ENCODE measurements at regions not wholly inside any gene's neighbourhood (a gene's known extent, or its start where the extent isn't known, plus 50 kb on each side); places are given as distances from the start of the nearest gene placed in this dataset.
"Not testable (repeated sequence)": the region's sequence is repeated elsewhere in the genome, so short reads cannot be mapped to it uniquely, and the experiment has no call there.

DNA sequence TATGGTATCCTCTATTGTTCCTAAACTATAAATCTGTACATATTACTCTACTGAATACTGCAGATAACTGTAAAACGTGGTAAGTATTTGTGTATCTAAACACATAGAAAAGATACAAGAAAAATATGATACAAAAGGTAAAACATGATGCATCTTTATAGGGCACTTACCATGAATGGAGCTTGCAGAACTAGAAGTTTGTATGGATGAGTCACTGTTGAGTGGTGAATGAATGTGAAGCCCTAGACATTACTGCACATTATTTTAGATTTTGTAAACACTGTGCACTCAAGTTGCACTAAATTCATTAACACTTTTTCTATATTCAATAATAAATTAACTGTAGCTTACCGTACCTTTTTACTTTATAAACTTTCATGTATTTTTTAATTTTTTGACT lies 357.5 kb downstream of the ZWINT start:
- Histone ChIP-seq H3K36me3 (no peaks in the 10 kb centered on the region), H3K4me3 (no peak overlapping the region), H3K4me1 (no peaks in the 10 kb centered on the region), H3K27me3 (no peaks in the 10 kb centered on the region), H3K27ac (replicated peaks in 1 of 4) (no peak overlapping the region), H3K9me3 (no peaks in the 10 kb centered on the region)
- TF ChIP-seq POLR2AphosphoS5 (IDR thresholded peaks at IDR 0.05), result no peak
- TF ChIP-seq EP300 (IDR thresholded peaks at IDR 0.05), result no peak
- TF ChIP-seq POLR2A (IDR thresholded peaks at IDR 0.05; ENCODE audit: low read depth), result no peak
- intact Hi-C loops (cut with DNase I), result no loop called here
- WGBS, result 77% methylated on average over 2 of the region's 2 CpGs
- DNase-seq (ENCODE audit: extremely low spot score), result no peak

DNA sequence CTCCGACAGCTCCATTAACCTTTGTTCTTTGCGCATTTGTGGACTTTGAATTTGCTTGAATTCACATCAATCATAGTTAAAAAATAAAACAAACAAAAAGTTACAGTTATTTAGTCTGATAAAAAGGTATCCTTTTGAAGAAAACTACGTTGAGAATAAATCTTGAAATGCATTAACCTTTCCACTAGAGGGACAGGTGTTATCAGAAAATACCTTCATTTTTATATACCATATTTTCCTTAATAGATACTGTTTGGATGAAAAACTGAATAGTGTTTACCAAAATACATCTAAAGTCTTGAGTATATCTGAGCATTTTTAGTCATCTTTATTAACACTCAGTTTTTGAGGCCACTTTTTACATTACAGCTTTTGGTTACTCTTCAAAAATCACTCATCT lies 371.9 kb downstream of the ZWINT start:
- Histone ChIP-seq H3K36me3 (no peaks in the 10 kb centered on the region), H3K9me3 (no peaks in the 10 kb centered on the region), H3K27me3 (no peaks in the 10 kb centered on the region), H3K27ac (replicated peaks in 1 of 4) (no peak overlapping the region), H3K4me3 (no peak overlapping the region), H3K4me1 (no peaks in the 10 kb centered on the region)
- TF ChIP-seq, protein P1, sequence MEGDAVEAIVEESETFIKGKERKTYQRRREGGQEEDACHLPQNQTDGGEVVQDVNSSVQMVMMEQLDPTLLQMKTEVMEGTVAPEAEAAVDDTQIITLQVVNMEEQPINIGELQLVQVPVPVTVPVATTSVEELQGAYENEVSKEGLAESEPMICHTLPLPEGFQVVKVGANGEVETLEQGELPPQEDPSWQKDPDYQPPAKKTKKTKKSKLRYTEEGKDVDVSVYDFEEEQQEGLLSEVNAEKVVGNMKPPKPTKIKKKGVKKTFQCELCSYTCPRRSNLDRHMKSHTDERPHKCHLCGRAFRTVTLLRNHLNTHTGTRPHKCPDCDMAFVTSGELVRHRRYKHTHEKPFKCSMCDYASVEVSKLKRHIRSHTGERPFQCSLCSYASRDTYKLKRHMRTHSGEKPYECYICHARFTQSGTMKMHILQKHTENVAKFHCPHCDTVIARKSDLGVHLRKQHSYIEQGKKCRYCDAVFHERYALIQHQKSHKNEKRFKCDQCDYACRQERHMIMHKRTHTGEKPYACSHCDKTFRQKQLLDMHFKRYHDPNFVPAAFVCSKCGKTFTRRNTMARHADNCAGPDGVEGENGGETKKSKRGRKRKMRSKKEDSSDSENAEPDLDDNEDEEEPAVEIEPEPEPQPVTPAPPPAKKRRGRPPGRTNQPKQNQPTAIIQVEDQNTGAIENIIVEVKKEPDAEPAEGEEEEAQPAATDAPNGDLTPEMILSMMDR (IDR thresholded peaks at IDR 0.05), result no peak
- TF ChIP-seq EP300 (IDR thresholded peaks at IDR 0.05) (no peak), POLR2AphosphoS5 (IDR thresholded peaks at IDR 0.05) (no peak), POLR2A (IDR thresholded peaks at IDR 0.05; ENCODE audit: low read depth) (no peak)
- intact Hi-C loops (cut with DNase I), result no loop called here
- 46% methylated on average over 3 of the region's 3 CpGs for WGBS
- no peak for DNase-seq (ENCODE audit: extremely low spot score)

DNA sequence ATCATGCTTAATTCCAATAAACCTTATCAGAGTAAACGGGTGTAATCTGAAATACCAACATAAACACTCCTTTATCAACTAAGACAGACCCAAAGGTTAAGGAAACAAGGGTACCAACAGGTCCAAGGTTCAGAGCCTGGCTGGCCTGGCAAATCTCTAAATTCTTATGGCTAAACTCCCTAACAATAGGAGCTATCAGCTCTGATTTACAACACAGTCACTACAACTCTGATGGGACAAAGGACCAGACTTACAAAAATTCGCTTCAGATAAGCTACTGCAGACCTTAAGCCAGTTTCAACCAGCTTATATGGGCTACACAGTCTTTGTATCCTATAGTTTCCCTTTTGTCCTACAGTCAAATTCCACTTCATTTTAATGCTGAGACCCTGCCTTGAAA lies 381.9 kb downstream of the ZWINT start:
- H3K9me3 ChIP-seq, result no peaks in the 10 kb centered on the region
- H3K27ac ChIP-seq (replicated peaks in 1 of 4), result no peak overlapping the region
- intact Hi-C loops (cut with DNase I), result no loop called here
- TF ChIP-seq POLR2AphosphoS5 (IDR thresholded peaks at IDR 0.05) (no peak), POLR2A (IDR thresholded peaks at IDR 0.05; ENCODE audit: low read depth) (no peak), EP300 (IDR thresholded peaks at IDR 0.05) (no peak)
- TF ChIP-seq, protein P1 (IDR thresholded peaks at IDR 0.05), result no peak
- no peak overlapping the region for H3K4me3 ChIP-seq
- H3K27me3 ChIP-seq, result no peaks in the 10 kb centered on the region
- H3K4me1 ChIP-seq, result no peaks in the 10 kb centered on the region
- WGBS, result 44% methylated on average over 2 of the region's 2 CpGs
- no peaks in the 10 kb centered on the region for H3K36me3 ChIP-seq
- no peak for DNase-seq (ENCODE audit: extremely low spot score)

DNA sequence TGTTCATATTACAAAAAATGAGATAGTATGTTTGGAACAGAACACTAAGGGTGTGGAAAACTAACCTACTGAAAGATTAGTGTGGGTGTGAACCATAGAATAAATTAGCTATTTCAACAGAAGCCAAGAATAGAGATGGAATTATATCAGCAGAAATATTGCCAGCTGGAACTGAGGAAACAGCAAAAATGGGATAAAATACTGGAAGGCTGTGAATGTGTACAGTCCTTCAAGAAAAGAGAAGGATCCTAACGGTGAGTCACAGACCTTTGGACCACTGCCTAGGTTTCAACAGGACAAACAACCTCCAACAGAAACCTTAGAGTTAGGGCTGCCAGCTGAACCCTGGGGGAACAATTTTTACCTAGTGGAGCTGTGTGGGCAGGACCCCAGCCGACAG lies 395.0 kb downstream of the ZWINT start:
- H3K4me3 ChIP-seq, result no peak overlapping the region
- no peaks in the 10 kb centered on the region for H3K27me3 ChIP-seq
- no peak overlapping the region for H3K27ac ChIP-seq (replicated peaks in 1 of 4)
- no peak for DNase-seq (ENCODE audit: extremely low spot score)
- H3K36me3 ChIP-seq, result no peaks in the 10 kb centered on the region
- no peaks in the 10 kb centered on the region for H3K9me3 ChIP-seq
- WGBS, result 51% methylated on average over 2 of the region's 2 CpGs
- no peaks in the 10 kb centered on the region for H3K4me1 ChIP-seq
- intact Hi-C loops (cut with DNase I), result no loop called here
- no peak for TF ChIP-seq POLR2A (IDR thresholded peaks at IDR 0.05; ENCODE audit: low read depth)

DNA sequence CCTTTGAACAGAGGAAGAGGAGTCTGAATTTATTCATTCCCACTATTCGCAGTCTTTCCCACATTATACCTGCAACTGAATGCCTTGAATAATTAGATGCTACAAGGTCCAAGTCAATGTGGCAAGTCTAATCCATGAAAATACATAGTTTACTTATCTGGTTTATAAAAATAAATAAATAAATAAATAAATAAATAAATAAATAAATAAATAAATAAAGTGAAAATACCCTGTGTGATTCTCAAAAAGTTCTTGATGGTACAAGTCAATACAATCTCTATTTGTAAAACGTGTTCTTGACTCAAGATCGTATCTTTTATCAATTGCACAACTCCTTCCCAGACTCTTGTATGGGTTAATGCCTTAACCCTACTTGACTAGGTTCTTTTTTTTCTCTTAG lies 417.7 kb downstream of the ZWINT start:
- Histone ChIP-seq H3K4me3 (no peak overlapping the region), H3K27me3 (no peaks in the 10 kb centered on the region), H3K9me3 (no peaks in the 10 kb centered on the region), H3K27ac (replicated peaks in 1 of 4) (no peak overlapping the region), H3K4me1 (no peaks in the 10 kb centered on the region), H3K36me3 (no peaks in the 10 kb centered on the region)
- intact Hi-C loops (cut with DNase I), result no loop called here
- DNase-seq (ENCODE audit: extremely low spot score), result no peak
- WGBS, result 80% methylated on average over 3 of the region's 3 CpGs
- TF ChIP-seq POLR2AphosphoS5 (IDR thresholded peaks at IDR 0.05), result no peak
- no peak for TF ChIP-seq POLR2A (IDR thresholded peaks at IDR 0.05; ENCODE audit: low read depth)
- TF ChIP-seq EP300 (IDR thresholded peaks at IDR 0.05), result no peak
- TF ChIP-seq, protein P1 (IDR thresholded peaks at IDR 0.05), result no peak

DNA sequence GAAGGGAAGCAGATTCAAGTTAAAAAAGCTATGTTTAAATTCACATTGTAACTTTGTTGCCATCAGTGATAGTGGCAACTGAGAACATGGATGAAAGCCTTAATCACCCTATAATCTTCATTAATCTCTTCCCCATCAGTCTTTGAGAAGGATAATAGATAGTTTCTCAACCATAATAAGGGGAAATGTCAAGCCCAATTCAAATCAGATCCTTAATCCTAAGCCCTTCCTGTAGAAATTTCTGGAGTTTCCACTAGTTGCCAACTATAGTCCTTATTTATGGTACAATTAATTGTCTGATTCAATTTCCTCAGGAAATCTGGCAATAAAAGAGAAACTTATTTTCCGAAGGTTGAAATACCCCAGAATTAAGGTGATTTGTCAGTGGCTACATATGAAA lies 431.8 kb downstream of the ZWINT start:
- H3K4me1 ChIP-seq, result no peaks in the 10 kb centered on the region
- DNase-seq (ENCODE audit: extremely low spot score), result no peak
- no peaks in the 10 kb centered on the region for H3K36me3 ChIP-seq
- 77% methylated on average over 1 of the region's 1 CpG for WGBS
- no peak overlapping the region for H3K27ac ChIP-seq (replicated peaks in 1 of 4)
- no peak for TF ChIP-seq POLR2AphosphoS5 (IDR thresholded peaks at IDR 0.05)
- no peak for TF ChIP-seq EP300 (IDR thresholded peaks at IDR 0.05)
- H3K9me3 ChIP-seq, result no peaks in the 10 kb centered on the region
- H3K27me3 ChIP-seq, result no peaks in the 10 kb centered on the region
- no peak overlapping the region for H3K4me3 ChIP-seq
- intact Hi-C loops (cut with DNase I), result no loop called here

DNA sequence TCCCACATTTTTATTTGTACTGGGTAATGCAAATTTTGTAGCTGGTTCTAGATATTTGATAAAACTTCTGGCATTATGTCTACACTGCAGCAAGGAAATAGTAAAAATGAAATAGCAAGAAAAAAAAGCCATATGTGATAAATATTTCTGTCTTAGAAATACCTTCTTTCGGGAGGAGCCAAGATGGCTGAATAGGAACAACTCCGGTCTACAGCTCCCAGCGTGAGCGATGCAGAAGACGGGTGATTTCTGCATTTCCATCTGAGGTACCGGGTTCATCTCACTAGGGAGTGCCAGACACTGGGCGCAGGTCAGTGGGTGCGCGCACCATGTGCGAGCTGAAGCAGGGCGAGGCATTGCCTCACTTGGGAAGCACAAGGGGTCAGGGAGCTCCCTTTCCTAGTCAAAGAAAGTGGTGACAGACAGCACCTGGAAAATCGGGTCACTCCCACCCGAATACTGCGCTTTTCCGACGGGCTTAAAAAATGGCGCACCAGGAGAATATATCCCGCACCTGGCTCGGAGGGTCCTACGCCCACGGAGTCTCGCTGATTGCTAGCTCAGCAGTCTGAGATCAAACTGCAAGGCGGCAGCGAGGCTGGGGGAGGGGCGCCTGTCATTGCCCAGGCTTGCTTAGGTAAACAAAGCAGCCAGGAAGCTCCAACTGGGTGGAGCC lies 461.4 kb downstream of the ZWINT start:
- H3K4me3 ChIP-seq; H3K4me1 ChIP-seq; H3K27me3 ChIP-seq; H3K36me3 ChIP-seq; H3K9me3 ChIP-seq; DNase-seq (ENCODE audit: extremely low spot score); H3K27ac ChIP-seq (replicated peaks in 1 of 4); intact Hi-C loops (cut with DNase I): not testable (repeated sequence)
- 88% methylated on average over 11 of the region's 25 CpGs for WGBS
